ENCODE measurements at regions not wholly inside any gene's neighbourhood (a gene's known extent, or its start where the extent isn't known, plus 50 kb on each side); places are given as distances from the start of the nearest gene placed in this dataset.

DNA sequence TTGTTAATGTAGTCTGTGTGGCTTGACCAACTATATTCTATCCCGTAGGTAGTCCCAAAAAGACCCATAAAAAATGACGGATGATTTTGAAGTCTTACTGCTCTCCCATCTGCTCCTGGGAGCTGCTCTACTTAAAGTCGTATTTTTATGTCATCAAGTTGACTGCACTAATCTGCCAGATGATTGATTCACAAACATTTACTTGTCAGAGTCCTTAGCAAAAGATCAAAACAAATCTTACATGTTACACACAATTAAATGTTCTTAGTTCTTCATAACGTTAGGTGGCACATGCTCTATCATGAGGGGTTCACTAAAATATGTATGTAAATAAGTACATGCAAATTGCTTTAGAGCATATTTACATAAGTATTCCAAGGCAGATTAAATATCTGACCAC is 498.3 kb upstream of the LRRTM4 start:
- H3K27me3 ChIP-seq (ENCODE audit: control insufficient read depth in 4 of 4, insufficient read depth in 4 of 4, low read length in 3 of 4): no peaks in the 10 kb centered on the region
- H3K27ac ChIP-seq (ENCODE audit: low read depth in 1 of 2, low read length in 2 of 2): no peak overlapping the region
- WGBS: 50% methylated on average over 4 of the region's 4 CpGs
- peaks cover 0 to 1% (median 0%) of the 10 kb centered on the region in 4 donors for H3K9me3 ChIP-seq (ENCODE audit: control insufficient read depth in 4 of 4, low read length in 3 of 4)
- DNase-seq (ENCODE audit: low spot score): no peak
- no peaks in the 10 kb centered on the region for H3K36me3 ChIP-seq (ENCODE audit: control insufficient read depth in 4 of 4, insufficient read depth in 3 of 4, low read depth in 1 of 4, low read length in 3 of 4)
- H3K9ac ChIP-seq (ENCODE audit: low read depth in 1 of 2, low read length in 2 of 2): no peak overlapping the region
- no peaks in the 10 kb centered on the region for H3K4me1 ChIP-seq (ENCODE audit: control insufficient read depth in 4 of 4, insufficient read depth in 4 of 4, low read length in 3 of 4)
- H3K4me3 ChIP-seq (ENCODE audit: low read depth in 1 of 3, low read length in 3 of 3): no peak overlapping the region
- TF ChIP-seq RXRA (IDR thresholded peaks at IDR 0.05) (no peak), EGR1 (IDR thresholded peaks at IDR 0.05; ENCODE audit: low read depth in 2 of 2) (no peak), SP1 (IDR thresholded peaks at IDR 0.05) (no peak)

DNA sequence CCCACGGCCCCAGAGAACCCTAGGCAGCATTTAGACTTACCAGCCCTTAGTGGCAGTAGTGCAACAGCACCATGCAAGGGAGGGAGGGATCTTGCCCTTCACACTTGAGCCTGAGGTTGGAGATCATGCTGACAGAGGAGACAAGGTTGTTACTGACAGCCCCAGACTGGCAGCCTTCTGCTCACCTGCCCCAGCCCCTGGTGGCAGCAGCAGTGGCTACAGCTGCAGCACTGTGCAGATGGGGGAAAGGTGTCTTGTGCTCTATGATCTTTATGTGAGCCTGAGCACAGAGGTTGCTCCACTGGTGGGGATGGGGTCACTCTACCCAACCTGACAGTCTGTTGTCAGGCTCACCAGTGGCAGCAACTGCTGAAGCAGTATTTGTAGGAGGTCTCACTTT is 501.2 kb upstream of the LRRTM4 start:
- no peak for TF ChIP-seq HNF4A (conservative IDR thresholded peaks at IDR 0.05)
- TF ChIP-seq HNF4G (IDR thresholded peaks at IDR 0.05): no peak
- TF ChIP-seq ZBTB33 (IDR thresholded peaks at IDR 0.05): no peak
- TF ChIP-seq MAX (IDR thresholded peaks at IDR 0.05): no peak
- no peak for TF ChIP-seq GABPA (IDR thresholded peaks at IDR 0.05 in 1 of 2, conservative IDR thresholded peaks at IDR 0.05 in 1 of 2)
- no peak for TF ChIP-seq NR2F2 (IDR thresholded peaks at IDR 0.05)
- no peak for TF ChIP-seq RAD21 (IDR thresholded peaks at IDR 0.05)
- no peak for TF ChIP-seq SP1 (IDR thresholded peaks at IDR 0.05)
- no peak for TF ChIP-seq TAF1 (conservative IDR thresholded peaks at IDR 0.05)
- TF ChIP-seq EGR1 (IDR thresholded peaks at IDR 0.05; ENCODE audit: low read depth in 2 of 2): no peak
- no peak for TF ChIP-seq JUND (IDR thresholded peaks at IDR 0.05)
- no peak for TF ChIP-seq YY1 (IDR thresholded peaks at IDR 0.05)
- TF ChIP-seq, protein P1, sequence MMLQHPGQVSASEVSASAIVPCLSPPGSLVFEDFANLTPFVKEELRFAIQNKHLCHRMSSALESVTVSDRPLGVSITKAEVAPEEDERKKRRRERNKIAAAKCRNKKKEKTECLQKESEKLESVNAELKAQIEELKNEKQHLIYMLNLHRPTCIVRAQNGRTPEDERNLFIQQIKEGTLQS (IDR thresholded peaks at IDR 0.05): no peak
- TF ChIP-seq CTCF (IDR thresholded peaks at IDR 0.05; ENCODE audit: low read depth, low read length, missing input control): no peak
- TF ChIP-seq REST (IDR thresholded peaks at IDR 0.05): no peak
- no peak for TF ChIP-seq FOXA2 (IDR thresholded peaks at IDR 0.05)
- TF ChIP-seq RXRA (IDR thresholded peaks at IDR 0.05): no peak
- no peak for TF ChIP-seq FOXA1 (IDR thresholded peaks at IDR 0.05)
- peaks cover 0 to 1% (median 0%) of the 10 kb centered on the region in 4 donors for H3K9me3 ChIP-seq (ENCODE audit: control insufficient read depth in 4 of 4, low read length in 3 of 4)
- no peak overlapping the region for H3K9ac ChIP-seq (ENCODE audit: low read depth in 1 of 2, low read length in 2 of 2)
- H3K4me1 ChIP-seq (ENCODE audit: control insufficient read depth in 4 of 4, insufficient read depth in 4 of 4, low read length in 3 of 4): no peaks in the 10 kb centered on the region
- no peak overlapping the region for H3K4me3 ChIP-seq (ENCODE audit: low read depth in 1 of 3, low read length in 3 of 3)
- H3K36me3 ChIP-seq (ENCODE audit: control insufficient read depth in 4 of 4, insufficient read depth in 3 of 4, low read depth in 1 of 4, low read length in 3 of 4): no peaks in the 10 kb centered on the region
- DNase-seq (ENCODE audit: low spot score): no peak
- WGBS: 38% methylated on average over 1 of the region's 1 CpG
- no peaks in the 10 kb centered on the region for H3K27me3 ChIP-seq (ENCODE audit: control insufficient read depth in 4 of 4, insufficient read depth in 4 of 4, low read length in 3 of 4)
- H3K27ac ChIP-seq (ENCODE audit: low read depth in 1 of 2, low read length in 2 of 2): no peak overlapping the region
